Right lobe of liver (tissue), 4 donors: ENCODE measurements at regions not wholly inside any gene's neighbourhood (a gene's known extent, or its start where the extent isn't known, plus 50 kb on each side); places are given as distances from the start of the nearest gene placed in this dataset.

Experiments
- CTCF ChIP-seq, 4 donors: fragments of 200-600 bp in 3 of 4; fragments of 450-650 bp in 1 of 4; IDR thresholded peaks; one replicate each; pipeline versions ENCODE4 v1.5.1 to v1.8.0; 2016 to 2022; ENCODE audit warnings: antibody characterized with exemption in 4 of 4, mild to moderate bottlenecking in 2 of 4
- POLR2A ChIP-seq: fragments of 450-650 bp; IDR thresholded peaks from one replicate; pipeline ENCODE4 v1.6.1; 2017; ENCODE audit warnings: antibody characterized with exemption, mild to moderate bottlenecking
- donor health status: DM: no; HTN: no; CAD: no.
- donor health status: DM: no; HTN: no; CAD: no.
- donor health status: DM: no; HTN: yes; CAD: no.

GRCh38 chr2:39506215-39506614 lies 69.1 kb upstream of the MAP4K3 start:
- TF ChIP-seq CTCF (IDR thresholded peaks at IDR 0.05) (no peak), POLR2A (no peak)
